Liver (tissue), 8 donors: ENCODE measurements at regions not wholly inside any gene's neighbourhood (a gene's known extent, or its start where the extent isn't known, plus 50 kb on each side); places are given as distances from the start of the nearest gene placed in this dataset.

Source experiments
- DNase-seq: peaks from one replicate; pipeline ENCODE4 v3.0.0-alpha.2; 2017; ENCODE audit warnings: low spot score
- H3K27ac ChIP-seq, 2 donors: one replicate each; pipeline ENCODE4 v1.7.0; 2013; ENCODE audit warnings: inconsistent platforms in 2 of 2, low read length in 2 of 2, control low read depth in 1 of 2, low read depth in 1 of 2, mild to moderate bottlenecking in 1 of 2
- H3K27me3 ChIP-seq, 4 donors: one replicate each; pipeline versions ENCODE4 v1.6.1 to v1.7.0; 2013; ENCODE audit warnings: low read length in 3 of 4, inconsistent platforms in 1 of 4, mild to moderate bottlenecking in 1 of 4, moderate library complexity in 1 of 4; ENCODE audit not compliant: control insufficient read depth in 4 of 4, insufficient read depth in 4 of 4
- H3K36me3 ChIP-seq, 4 donors: one replicate each; pipeline versions ENCODE4 v1.6.1 to v1.7.0; 2013; ENCODE audit warnings: low read length in 3 of 4, mild to moderate bottlenecking in 3 of 4, low read depth in 1 of 4, moderate library complexity in 1 of 4; ENCODE audit not compliant: control insufficient read depth in 4 of 4, insufficient read depth in 3 of 4
- H3K4me1 ChIP-seq, 4 donors: one replicate each; pipeline versions ENCODE4 v1.6.1 to v1.7.0; 2013; ENCODE audit warnings: low read length in 3 of 4, mild to moderate bottlenecking in 3 of 4, moderate library complexity in 1 of 4; ENCODE audit not compliant: control insufficient read depth in 4 of 4, insufficient read depth in 4 of 4
- H3K4me3 ChIP-seq, 3 donors: one replicate each; pipeline versions ENCODE4 v1.6.1 to v1.7.0; 2013; ENCODE audit warnings: low read length in 3 of 3, control low read depth in 1 of 3, low read depth in 1 of 3, mild to moderate bottlenecking in 1 of 3
- H3K9ac ChIP-seq, 2 donors: one replicate each; pipeline ENCODE4 v1.7.0; 2013; ENCODE audit warnings: low read length in 2 of 2, mild to moderate bottlenecking in 2 of 2, moderate library complexity in 2 of 2, control low read depth in 1 of 2, low read depth in 1 of 2
- H3K9me3 ChIP-seq, 4 donors: one replicate each; pipeline versions ENCODE4 v1.6.1 to v1.7.0; 2013; ENCODE audit warnings: low read length in 3 of 4; ENCODE audit not compliant: control insufficient read depth in 4 of 4
- ATF3 ChIP-seq: IDR thresholded peaks from 2 replicates; pipeline ENCODE4 v1.6.1; 2016; ENCODE audit warnings: antibody characterized with exemption
- EGR1 ChIP-seq, 2 donors: IDR thresholded peaks; 2 replicates each; pipeline ENCODE4 v1.6.1; 2016 to 2018; ENCODE audit warnings: antibody characterized with exemption in 2 of 2, low read depth in 2 of 2
- FOXA2 ChIP-seq: IDR thresholded peaks from 2 replicates; pipeline ENCODE4 v1.6.1; 2016; ENCODE audit warnings: antibody characterized with exemption
- GABPA ChIP-seq, 2 donors: IDR thresholded peaks in 1 of 2; conservative IDR thresholded peaks in 1 of 2; 2 replicates each; pipeline ENCODE4 v1.6.1; 2016; ENCODE audit warnings: antibody characterized with exemption in 2 of 2, mild to moderate bottlenecking in 1 of 2, moderate library complexity in 1 of 2
- HNF4G ChIP-seq: IDR thresholded peaks from 2 replicates; pipeline ENCODE4 v1.6.1; 2016; ENCODE audit warnings: antibody characterized with exemption
- JUND ChIP-seq, 2 donors: IDR thresholded peaks; 2 replicates each; pipeline ENCODE4 v1.6.1; 2016; ENCODE audit warnings: antibody characterized with exemption in 2 of 2
- MAX ChIP-seq: IDR thresholded peaks from 2 replicates; pipeline ENCODE4 v1.6.1; 2016; ENCODE audit warnings: antibody characterized with exemption
- NR2F2 ChIP-seq: IDR thresholded peaks from 2 replicates; pipeline ENCODE4 v1.6.1; 2016; ENCODE audit warnings: antibody characterized with exemption
- RAD21 ChIP-seq, 2 donors: IDR thresholded peaks; 2 replicates each; pipeline ENCODE4 v1.6.1; 2016; ENCODE audit warnings: antibody characterized with exemption in 2 of 2, mild to moderate bottlenecking in 2 of 2
- RXRA ChIP-seq, 2 donors: IDR thresholded peaks; 2 replicates each; pipeline ENCODE4 v1.6.1; 2017 to 2018; ENCODE audit warnings: antibody characterized with exemption in 2 of 2, mild to moderate bottlenecking in 1 of 2
- SP1 ChIP-seq: IDR thresholded peaks from 2 replicates; pipeline ENCODE4 v1.6.1; 2018; ENCODE audit warnings: antibody characterized with exemption, mild to moderate bottlenecking
- TAF1 ChIP-seq: conservative IDR thresholded peaks from 2 replicates; pipeline ENCODE4 v1.6.1; 2016; ENCODE audit warnings: antibody characterized with exemption, mild to moderate bottlenecking
- YY1 ChIP-seq: IDR thresholded peaks from 2 replicates; pipeline ENCODE4 v1.6.1; 2016; ENCODE audit warnings: antibody characterized with exemption, mild to moderate bottlenecking
- ZBTB33 ChIP-seq: IDR thresholded peaks from 2 replicates; pipeline ENCODE4 v1.6.1; 2016; ENCODE audit warnings: antibody characterized with exemption
- WGBS: extraction: QIAGEN DNeasy Blood & Tissue Kit; methylation state at CpG from one replicate; pipeline ENCODE4 v1.1.7; 2013; 5-methylcytosine and 5-hydroxymethylcytosine counted together
- TF ChIP-seq, protein P1 (sequence below): IDR thresholded peaks from 2 replicates; pipeline ENCODE4 v1.6.1; 2016; ENCODE audit warnings: antibody characterized with exemption, mild to moderate bottlenecking
- TF ChIP-seq, protein P2 (sequence below): fragments of 150-350 bp; IDR thresholded peaks from 2 replicates; pipeline ENCODE4 v1.5.1; 2017; ENCODE audit warnings: improper control_type of control experiment, low read depth, low read length; ENCODE audit not compliant: missing input control
- donor health status: healthy.
- donor health status: healthy.
- donor health status: healthy.
- donor health status: healthy.
- donor health status: healthy.

DNA sequence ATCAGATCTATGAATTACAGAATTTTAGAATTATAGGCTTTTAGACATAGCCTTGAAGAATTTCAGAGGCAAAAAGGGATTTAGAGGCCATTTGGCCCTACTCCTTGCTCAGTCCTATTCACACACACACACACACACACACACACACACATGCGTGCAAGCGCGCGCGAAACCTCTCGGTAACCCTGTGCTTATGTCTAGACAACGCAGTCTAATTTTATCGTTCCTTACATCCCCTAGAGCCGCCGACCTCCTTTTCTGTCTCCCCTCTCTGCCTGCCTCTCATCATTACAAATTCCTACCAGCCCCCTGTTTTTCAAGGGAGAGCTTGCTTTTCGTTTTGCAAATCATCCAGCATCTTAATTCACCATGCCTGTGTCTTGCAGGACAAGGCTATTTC lies 252.1 kb downstream of the FOXD2 start:
- H3K9me3 ChIP-seq: no peaks in the 10 kb centered on the region
- no peak overlapping the region for H3K4me3 ChIP-seq
- no peaks in the 10 kb centered on the region for H3K4me1 ChIP-seq
- TF ChIP-seq NR2F2 (no peak), MAX (no peak), FOXA2 (no peak), ATF3 (no peak), RAD21 (IDR thresholded peaks at IDR 0.05) (no peak), RXRA (IDR thresholded peaks at IDR 0.05) (no peak), ZBTB33 (no peak), HNF4G (no peak), SP1 (no peak), YY1 (no peak), JUND (IDR thresholded peaks at IDR 0.05) (no peak), TAF1 (no peak), EGR1 (IDR thresholded peaks at IDR 0.05; ENCODE audit: low read depth in 2 of 2) (no peak), GABPA (IDR thresholded peaks at IDR 0.05 in 1 of 2, conservative IDR thresholded peaks at IDR 0.05 in 1 of 2) (no peak)
- TF ChIP-seq, protein P1, sequence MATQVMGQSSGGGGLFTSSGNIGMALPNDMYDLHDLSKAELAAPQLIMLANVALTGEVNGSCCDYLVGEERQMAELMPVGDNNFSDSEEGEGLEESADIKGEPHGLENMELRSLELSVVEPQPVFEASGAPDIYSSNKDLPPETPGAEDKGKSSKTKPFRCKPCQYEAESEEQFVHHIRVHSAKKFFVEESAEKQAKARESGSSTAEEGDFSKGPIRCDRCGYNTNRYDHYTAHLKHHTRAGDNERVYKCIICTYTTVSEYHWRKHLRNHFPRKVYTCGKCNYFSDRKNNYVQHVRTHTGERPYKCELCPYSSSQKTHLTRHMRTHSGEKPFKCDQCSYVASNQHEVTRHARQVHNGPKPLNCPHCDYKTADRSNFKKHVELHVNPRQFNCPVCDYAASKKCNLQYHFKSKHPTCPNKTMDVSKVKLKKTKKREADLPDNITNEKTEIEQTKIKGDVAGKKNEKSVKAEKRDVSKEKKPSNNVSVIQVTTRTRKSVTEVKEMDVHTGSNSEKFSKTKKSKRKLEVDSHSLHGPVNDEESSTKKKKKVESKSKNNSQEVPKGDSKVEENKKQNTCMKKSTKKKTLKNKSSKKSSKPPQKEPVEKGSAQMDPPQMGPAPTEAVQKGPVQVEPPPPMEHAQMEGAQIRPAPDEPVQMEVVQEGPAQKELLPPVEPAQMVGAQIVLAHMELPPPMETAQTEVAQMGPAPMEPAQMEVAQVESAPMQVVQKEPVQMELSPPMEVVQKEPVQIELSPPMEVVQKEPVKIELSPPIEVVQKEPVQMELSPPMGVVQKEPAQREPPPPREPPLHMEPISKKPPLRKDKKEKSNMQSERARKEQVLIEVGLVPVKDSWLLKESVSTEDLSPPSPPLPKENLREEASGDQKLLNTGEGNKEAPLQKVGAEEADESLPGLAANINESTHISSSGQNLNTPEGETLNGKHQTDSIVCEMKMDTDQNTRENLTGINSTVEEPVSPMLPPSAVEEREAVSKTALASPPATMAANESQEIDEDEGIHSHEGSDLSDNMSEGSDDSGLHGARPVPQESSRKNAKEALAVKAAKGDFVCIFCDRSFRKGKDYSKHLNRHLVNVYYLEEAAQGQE: no peak
- TF ChIP-seq, protein P2, sequence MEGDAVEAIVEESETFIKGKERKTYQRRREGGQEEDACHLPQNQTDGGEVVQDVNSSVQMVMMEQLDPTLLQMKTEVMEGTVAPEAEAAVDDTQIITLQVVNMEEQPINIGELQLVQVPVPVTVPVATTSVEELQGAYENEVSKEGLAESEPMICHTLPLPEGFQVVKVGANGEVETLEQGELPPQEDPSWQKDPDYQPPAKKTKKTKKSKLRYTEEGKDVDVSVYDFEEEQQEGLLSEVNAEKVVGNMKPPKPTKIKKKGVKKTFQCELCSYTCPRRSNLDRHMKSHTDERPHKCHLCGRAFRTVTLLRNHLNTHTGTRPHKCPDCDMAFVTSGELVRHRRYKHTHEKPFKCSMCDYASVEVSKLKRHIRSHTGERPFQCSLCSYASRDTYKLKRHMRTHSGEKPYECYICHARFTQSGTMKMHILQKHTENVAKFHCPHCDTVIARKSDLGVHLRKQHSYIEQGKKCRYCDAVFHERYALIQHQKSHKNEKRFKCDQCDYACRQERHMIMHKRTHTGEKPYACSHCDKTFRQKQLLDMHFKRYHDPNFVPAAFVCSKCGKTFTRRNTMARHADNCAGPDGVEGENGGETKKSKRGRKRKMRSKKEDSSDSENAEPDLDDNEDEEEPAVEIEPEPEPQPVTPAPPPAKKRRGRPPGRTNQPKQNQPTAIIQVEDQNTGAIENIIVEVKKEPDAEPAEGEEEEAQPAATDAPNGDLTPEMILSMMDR: no peak
- no peaks in the 10 kb centered on the region for H3K36me3 ChIP-seq
- 87% methylated on average over 11 of the region's 11 CpGs for WGBS
- no peak overlapping the region for H3K9ac ChIP-seq
- DNase-seq: no peak
- no peaks in the 10 kb centered on the region for H3K27me3 ChIP-seq
- H3K27ac ChIP-seq: no peak overlapping the region
